Stimulated activated naive B cell treated with anti-CD40 and anti-IgM and Interleukin-4, amounts not matched to agents 10 μg/mL and 1 μg/mL and 100 μg/mL, for 72 hours (primary cell): ENCODE measurements at regions not wholly inside any gene's neighbourhood (a gene's known extent, or its start where the extent isn't known, plus 50 kb on each side); places are given as distances from the start of the nearest gene placed in this dataset.

ENCODE experiments used
- ATAC-seq, 2 donors: fragments of 150-1000 bp; cut with Tn5 transposase; replicated peaks; 2 replicates each; pipeline ENCODE4 v1.10.0; 2021; ENCODE audit warnings: moderate library complexity in 1 of 2
- DNase-seq: peaks from one replicate; pipeline ENCODE4 v3.0.0; 2021
- H3K27ac Mint-ChIP-seq: one replicate; pipeline ENCODE4 v1.8.0; 2022; ENCODE audit warnings: mild to moderate bottlenecking, mixed read lengths
- H3K27me3 Mint-ChIP-seq, 2 donors: one replicate each; pipeline ENCODE4 v1.8.0; 2022; ENCODE audit warnings: mixed read lengths in 2 of 2
- H3K36me3 Mint-ChIP-seq, 2 donors: one replicate each; pipeline ENCODE4 v1.8.0; 2022; ENCODE audit warnings: mixed read lengths in 2 of 2, mild to moderate bottlenecking in 1 of 2
- H3K4me1 Mint-ChIP-seq, 2 donors: one replicate each; pipeline ENCODE4 v1.8.0; 2022; ENCODE audit warnings: mixed read lengths in 2 of 2, mild to moderate bottlenecking in 1 of 2
- H3K4me3 Mint-ChIP-seq, 2 donors: one replicate each; pipeline ENCODE4 v1.8.0; 2022; ENCODE audit warnings: mild to moderate bottlenecking in 2 of 2, mixed read lengths in 2 of 2, moderate library complexity in 1 of 2
- H3K9me3 Mint-ChIP-seq, 2 donors: one replicate each; pipeline ENCODE4 v1.8.0; 2022; ENCODE audit warnings: mixed read lengths in 2 of 2, mild to moderate bottlenecking in 1 of 2

DNA sequence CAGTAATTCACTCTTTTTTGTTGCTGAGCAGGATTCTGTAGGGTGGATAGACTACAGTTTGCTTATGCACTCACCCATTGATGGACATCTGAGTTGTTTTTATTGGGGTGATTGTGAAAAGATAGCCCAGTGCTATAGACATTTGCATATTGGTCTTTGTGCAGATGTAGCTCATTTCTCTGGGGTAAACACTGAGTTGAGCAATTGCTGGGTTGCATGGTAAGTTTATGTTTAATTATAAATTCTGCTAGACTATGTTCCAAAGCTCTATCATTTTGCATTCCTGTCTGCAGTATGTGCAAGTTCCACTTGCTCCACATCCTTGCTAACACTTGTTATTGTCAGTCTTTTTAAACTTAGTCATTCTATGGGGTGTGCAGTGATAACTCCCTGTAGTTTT lies 65.4 kb upstream of the RFLNA start:
- ATAC-seq (no peak), DNase-seq (no peak)
- Mint-ChIP-seq H3K9me3 (peaks cover 5 to 8% of the 10 kb centered on the region in 2 donors), H3K4me1 (no peaks in the 10 kb centered on the region), H3K36me3 (no peaks in the 10 kb centered on the region), H3K27ac (no peak overlapping the region), H3K27me3 (peaks cover 0 to 3% of the 10 kb centered on the region in 2 donors), H3K4me3 (no peak overlapping the region)

DNA sequence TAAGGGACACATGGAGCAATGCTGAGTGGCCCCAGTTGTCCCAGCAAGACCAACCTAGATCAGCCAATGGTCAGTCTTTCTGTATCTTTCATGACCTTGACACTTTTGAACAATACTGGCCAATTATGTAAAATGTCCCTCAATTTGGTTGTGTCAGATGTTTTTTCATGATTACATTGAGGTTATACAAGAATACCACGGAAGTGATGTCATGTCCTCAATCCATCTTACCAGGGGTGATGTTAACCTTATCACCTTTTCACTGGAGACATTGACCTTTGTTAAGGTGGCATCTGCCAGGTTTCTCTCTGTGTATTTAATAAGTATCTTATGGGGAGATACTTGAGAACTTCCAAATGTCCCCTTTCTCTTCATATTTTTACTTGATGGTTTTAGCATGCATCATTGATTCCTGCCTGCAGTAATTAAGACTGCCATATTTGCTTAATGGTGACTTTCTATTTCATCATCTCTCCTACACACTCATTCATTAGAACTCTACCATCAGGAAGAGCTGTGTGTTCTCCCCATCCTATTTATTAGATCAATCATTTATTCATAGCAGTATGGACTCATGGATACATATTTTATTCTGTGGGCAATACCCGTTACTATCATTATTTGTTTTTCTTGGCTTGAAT lies 64.7 kb upstream of the RFLNA start:
- Mint-ChIP-seq H3K27ac (no peak overlapping the region), H3K9me3 (peaks cover 9 to 14% of the 10 kb centered on the region in 2 donors), H3K36me3 (no peaks in the 10 kb centered on the region), H3K27me3 (peaks cover 0 to 8% of the 10 kb centered on the region in 2 donors), H3K4me3 (no peak overlapping the region), H3K4me1 (no peaks in the 10 kb centered on the region)
- DNase-seq (no peak), ATAC-seq (no peak)

DNA sequence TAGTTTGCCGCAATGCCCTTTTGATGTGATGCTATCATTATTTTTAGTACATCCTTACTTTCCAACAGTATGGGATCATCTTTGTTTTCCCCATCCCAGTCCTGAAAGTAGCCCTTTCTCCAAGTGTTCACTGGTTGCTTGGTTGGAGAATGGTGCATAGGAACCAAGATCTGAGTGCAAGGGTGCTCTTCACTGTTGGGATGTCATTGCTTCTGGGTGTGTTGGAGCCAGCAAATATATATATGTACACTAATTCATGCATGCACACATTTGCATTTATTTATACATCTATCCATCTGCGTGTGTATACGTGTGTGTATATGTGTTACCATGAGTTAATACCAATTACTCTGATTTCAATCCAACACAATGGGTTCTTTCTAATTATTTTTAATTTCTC lies 64.1 kb upstream of the RFLNA start:
- H3K27ac Mint-ChIP-seq = no peak overlapping the region

GRCh38 chr12:124231980-124232653 lies 62.8 kb upstream of the RFLNA start:
- peaks cover 0 to 8% of the 10 kb centered on the region in 2 donors for H3K27me3 Mint-ChIP-seq
- H3K36me3 Mint-ChIP-seq = no peaks in the 10 kb centered on the region
- DNase-seq (no peak), ATAC-seq (no peak)
- H3K4me1 Mint-ChIP-seq = no peaks in the 10 kb centered on the region
- H3K9me3 Mint-ChIP-seq = peaks cover 9 to 14% of the 10 kb centered on the region in 2 donors
- no peak overlapping the region for H3K4me3 Mint-ChIP-seq
- no peak overlapping the region for H3K27ac Mint-ChIP-seq

More for the DNA sequence above, 64.1 kb upstream of the RFLNA start:
- H3K4me1 Mint-ChIP-seq = no peaks in the 10 kb centered on the region
- H3K4me3 Mint-ChIP-seq = no peak overlapping the region
- no peaks in the 10 kb centered on the region for H3K36me3 Mint-ChIP-seq
- ATAC-seq = no peak
- peaks cover 9 to 14% of the 10 kb centered on the region in 2 donors for H3K9me3 Mint-ChIP-seq
- H3K27me3 Mint-ChIP-seq = peaks cover 0 to 8% of the 10 kb centered on the region in 2 donors
- DNase-seq = no peak

GRCh38 chr12:124232654-124232987 lies 62.3 kb upstream of the RFLNA start:
- ATAC-seq (no peak), DNase-seq (no peak)
- no peaks in the 10 kb centered on the region for H3K4me1 Mint-ChIP-seq
- no peak overlapping the region for H3K4me3 Mint-ChIP-seq
- peaks cover 9 to 14% of the 10 kb centered on the region in 2 donors for H3K9me3 Mint-ChIP-seq
- H3K36me3 Mint-ChIP-seq = no peaks in the 10 kb centered on the region
- peaks cover 0 to 8% of the 10 kb centered on the region in 2 donors for H3K27me3 Mint-ChIP-seq
- H3K27ac Mint-ChIP-seq = no peak overlapping the region

- no peak overlapping the region for H3K27ac Mint-ChIP-seq
- H3K4me1 Mint-ChIP-seq = no peaks in the 10 kb centered on the region
- H3K36me3 Mint-ChIP-seq = no peaks in the 10 kb centered on the region
- ATAC-seq (no peak), DNase-seq (no peak)
- peaks cover 9 to 14% of the 10 kb centered on the region in 2 donors for H3K9me3 Mint-ChIP-seq
- no peak overlapping the region for H3K4me3 Mint-ChIP-seq
- H3K27me3 Mint-ChIP-seq = peaks cover 2 to 10% of the 10 kb centered on the region in 2 donors
Measured at GRCh38 chr12:124233041-124233796, 61.7 kb upstream of the RFLNA start.

GRCh38 chr12:124233846-124234640 lies 60.9 kb upstream of the RFLNA start:
- peaks cover 9 to 14% of the 10 kb centered on the region in 2 donors for H3K9me3 Mint-ChIP-seq
- H3K27me3 Mint-ChIP-seq = peaks cover 9 to 15% of the 10 kb centered on the region in 2 donors
- H3K27ac Mint-ChIP-seq = no peak overlapping the region
- H3K4me1 Mint-ChIP-seq = no peaks in the 10 kb centered on the region
- no peaks in the 10 kb centered on the region for H3K36me3 Mint-ChIP-seq
- no peak for ATAC-seq
- no peak overlapping the region for H3K4me3 Mint-ChIP-seq
- DNase-seq = no peak

- Mint-ChIP-seq H3K27me3 (peaks cover 9 to 25% of the 10 kb centered on the region in 2 donors), H3K4me1 (no peaks in the 10 kb centered on the region), H3K9me3 (peaks cover 6% of the 10 kb centered on the region in 2 donors), H3K27ac (no peak overlapping the region), H3K36me3 (no peaks in the 10 kb centered on the region), H3K4me3 (no peak overlapping the region)
- no peak for DNase-seq
- no peak for ATAC-seq
Measured at GRCh38 chr12:124236625-124237031, 58.3 kb upstream of the RFLNA start.

- ATAC-seq (no peak), DNase-seq (no peak)
- no peak overlapping the region for H3K27ac Mint-ChIP-seq
- no peak overlapping the region for H3K4me3 Mint-ChIP-seq
- H3K36me3 Mint-ChIP-seq = no peaks in the 10 kb centered on the region
- H3K27me3 Mint-ChIP-seq = peaks cover 17 to 32% of the 10 kb centered on the region in 2 donors
- H3K9me3 Mint-ChIP-seq = peaks cover 6 to 10% of the 10 kb centered on the region in 2 donors
- H3K4me1 Mint-ChIP-seq = no peaks in the 10 kb centered on the region
Measured at GRCh38 chr12:124238886-124239285, 56.0 kb upstream of the RFLNA start.

DNA sequence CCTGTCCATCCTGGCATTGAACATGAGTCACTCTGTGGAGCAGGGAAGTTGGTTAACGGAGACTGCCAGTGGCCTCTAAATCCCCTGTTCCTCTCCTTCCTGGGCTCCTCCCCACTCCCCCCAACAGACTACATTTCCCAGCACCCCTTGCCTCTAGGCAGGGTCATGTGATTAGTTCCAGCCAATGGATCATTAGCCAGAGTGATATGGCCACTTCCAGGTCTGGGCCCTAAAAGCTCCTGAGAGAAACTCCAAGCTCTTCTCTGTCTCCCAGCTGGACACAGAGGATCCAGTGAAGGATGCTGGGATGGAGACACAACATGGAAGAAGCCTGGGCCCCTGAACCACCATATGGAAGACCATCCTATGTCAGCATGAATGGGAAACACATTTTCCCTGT lies 54.4 kb upstream of the RFLNA start:
- Mint-ChIP-seq H3K27ac (no peak overlapping the region), H3K4me3 (no peak overlapping the region), H3K9me3 (peaks cover 0 to 8% of the 10 kb centered on the region in 2 donors), H3K4me1 (no peaks in the 10 kb centered on the region), H3K27me3 (peaks cover 20 to 28% of the 10 kb centered on the region in 2 donors), H3K36me3 (no peaks in the 10 kb centered on the region)
- ATAC-seq (peak; percentile 75 to 78), DNase-seq (no peak)

DNA sequence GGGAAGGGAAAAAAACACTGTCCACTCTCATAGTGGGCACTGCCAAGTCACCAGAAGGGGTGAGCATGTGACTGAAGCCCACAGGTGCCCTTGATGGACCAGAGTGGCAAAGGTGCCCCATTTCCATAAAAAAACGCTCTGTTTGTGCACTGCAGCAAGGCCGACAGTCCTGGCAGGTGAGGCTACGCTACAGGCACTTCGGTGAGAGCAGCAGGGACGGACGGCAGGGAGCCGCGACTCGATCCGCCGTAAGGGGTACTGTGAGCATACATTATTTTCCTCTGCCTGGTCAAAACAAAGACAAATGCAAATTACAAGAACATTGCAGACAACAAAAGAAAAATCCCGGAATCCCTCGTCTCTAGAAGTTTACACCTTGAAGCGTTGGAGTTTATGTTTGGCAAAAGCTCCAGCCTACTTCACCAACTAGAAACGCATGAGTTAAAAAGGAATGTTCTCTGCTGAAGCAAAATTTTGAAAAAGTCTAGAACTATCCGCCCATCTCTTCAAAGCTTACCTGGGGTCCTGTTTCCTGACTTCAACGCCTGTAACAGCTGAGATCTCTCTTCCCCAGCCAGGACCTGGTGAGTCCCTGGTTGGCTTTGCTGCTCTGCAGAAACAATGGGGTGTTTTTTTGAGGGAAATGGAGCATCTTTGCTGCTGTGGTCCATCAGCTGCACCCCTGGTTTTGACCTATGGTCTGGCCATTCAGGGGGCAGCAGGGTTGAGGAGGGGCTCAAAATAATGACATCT lies 52.9 kb upstream of the RFLNA start:
- H3K27ac Mint-ChIP-seq = no peak overlapping the region
- H3K4me1 Mint-ChIP-seq = no peaks in the 10 kb centered on the region
- no peak overlapping the region for H3K4me3 Mint-ChIP-seq
- H3K27me3 Mint-ChIP-seq = peaks cover 20 to 28% of the 10 kb centered on the region in 2 donors
- peaks cover 7 to 12% of the 10 kb centered on the region in 2 donors for H3K9me3 Mint-ChIP-seq
- ATAC-seq = no peak
- H3K36me3 Mint-ChIP-seq = peaks cover 0 to 2% of the 10 kb centered on the region in 2 donors
- DNase-seq = no peak

- H3K9me3 Mint-ChIP-seq = peaks cover 11 to 16% of the 10 kb centered on the region in 2 donors
- no peaks in the 10 kb centered on the region for H3K4me1 Mint-ChIP-seq
- H3K27ac Mint-ChIP-seq = no peak overlapping the region
- ATAC-seq = no peak
- no peak overlapping the region for H3K4me3 Mint-ChIP-seq
- peaks cover 20 to 28% of the 10 kb centered on the region in 2 donors for H3K27me3 Mint-ChIP-seq
- DNase-seq = no peak
- H3K36me3 Mint-ChIP-seq = peaks cover 0 to 2% of the 10 kb centered on the region in 2 donors
Measured at GRCh38 chr12:124242529-124243065, 52.3 kb upstream of the RFLNA start.

DNA sequence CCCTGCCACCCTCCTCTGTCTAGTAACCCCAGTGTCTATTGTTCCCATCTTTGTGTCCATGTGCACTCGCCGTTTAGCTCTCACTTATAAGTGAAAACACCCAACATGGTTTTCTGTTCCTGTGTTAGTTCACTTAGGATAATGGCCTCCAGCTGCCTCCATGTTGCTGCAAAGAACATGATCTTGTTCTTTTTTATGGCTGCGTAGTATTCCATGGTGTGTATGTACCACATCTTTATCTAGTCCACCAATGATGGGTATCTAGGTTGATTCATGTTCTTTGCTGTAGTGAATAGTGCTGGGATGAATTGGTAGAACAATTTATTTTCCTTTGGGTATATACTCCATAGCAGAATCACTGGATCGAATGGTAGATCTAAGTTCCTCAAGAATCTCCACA lies 51.0 kb upstream of the RFLNA start:
- Mint-ChIP-seq H3K4me1 (no peaks in the 10 kb centered on the region), H3K9me3 (peaks cover 11 to 16% of the 10 kb centered on the region in 2 donors), H3K27me3 (peaks cover 10 to 21% of the 10 kb centered on the region in 2 donors), H3K36me3 (peaks cover 0 to 2% of the 10 kb centered on the region in 2 donors), H3K4me3 (no peak overlapping the region), H3K27ac (no peak overlapping the region)
- DNase-seq (no peak), ATAC-seq (no peak)
